ENCODE measurements at regions not wholly inside any gene's neighbourhood (a gene's known extent, or its start where the extent isn't known, plus 50 kb on each side); places are given as distances from the start of the nearest gene placed in this dataset.
"Not testable (repeated sequence)": the region's sequence is repeated elsewhere in the genome, so short reads cannot be mapped to it uniquely, and the experiment has no call there.

GRCh38 chr7:121730869-121731268 lies 142.1 kb upstream of the PTPRZ1 start:
- Histone ChIP-seq H3K27ac (ENCODE audit: low read depth, low read length) (no peak overlapping the region), H3K4me3 (ENCODE audit: low read length) (no peak overlapping the region), H3K27me3 (ENCODE audit: control insufficient read depth, insufficient read depth, low read length) (no peaks in the 10 kb centered on the region), H3K9ac (ENCODE audit: low read length) (no peak overlapping the region), H3K36me3 (ENCODE audit: control insufficient read depth, insufficient read depth, low read length) (no peaks in the 10 kb centered on the region), H3K4me1 (ENCODE audit: control insufficient read depth, insufficient read depth, low read length) (no peaks in the 10 kb centered on the region)

- Histone ChIP-seq H3K9ac (ENCODE audit: low read length) (no peak overlapping the region), H3K36me3 (ENCODE audit: control insufficient read depth, insufficient read depth, low read length) (no peaks in the 10 kb centered on the region)
Measured at GRCh38 chr7:121714559-121715303, 158.2 kb upstream of the PTPRZ1 start.

GRCh38 chr7:121712961-121713360 lies 160.0 kb upstream of the PTPRZ1 start:
- not testable (repeated sequence) for H3K27ac ChIP-seq (ENCODE audit: low read depth, low read length)

More at GRCh38 chr7:121714559-121715303, 158.2 kb upstream of the PTPRZ1 start:
- H3K27me3 ChIP-seq (ENCODE audit: control insufficient read depth, insufficient read depth, low read length) = no peaks in the 10 kb centered on the region
- no peak overlapping the region for H3K4me3 ChIP-seq (ENCODE audit: low read length)
- no peaks in the 10 kb centered on the region for H3K4me1 ChIP-seq (ENCODE audit: control insufficient read depth, insufficient read depth, low read length)
- H3K27ac ChIP-seq (ENCODE audit: low read depth, low read length) = no peak overlapping the region

GRCh38 chr7:121697731-121698316 lies 175.1 kb upstream of the PTPRZ1 start:
- H3K4me3 ChIP-seq (ENCODE audit: low read length) = no peak overlapping the region
- no peaks in the 10 kb centered on the region for H3K36me3 ChIP-seq (ENCODE audit: control insufficient read depth, insufficient read depth, low read length)
- H3K4me1 ChIP-seq (ENCODE audit: control insufficient read depth, insufficient read depth, low read length) = no peaks in the 10 kb centered on the region
- H3K27me3 ChIP-seq (ENCODE audit: control insufficient read depth, insufficient read depth, low read length) = no peaks in the 10 kb centered on the region
- H3K27ac ChIP-seq (ENCODE audit: low read depth, low read length) = no peak overlapping the region
- H3K9ac ChIP-seq (ENCODE audit: low read length) = no peak overlapping the region

More at GRCh38 chr7:121712961-121713360, 160.0 kb upstream of the PTPRZ1 start:
- not testable (repeated sequence) for H3K4me3 ChIP-seq (ENCODE audit: low read length); H3K36me3 ChIP-seq (ENCODE audit: control insufficient read depth, insufficient read depth, low read length); H3K9ac ChIP-seq (ENCODE audit: low read length); H3K27me3 ChIP-seq (ENCODE audit: control insufficient read depth, insufficient read depth, low read length); H3K4me1 ChIP-seq (ENCODE audit: control insufficient read depth, insufficient read depth, low read length)

- Histone ChIP-seq H3K27me3 (ENCODE audit: control insufficient read depth, insufficient read depth, low read length) (no peaks in the 10 kb centered on the region), H3K4me3 (ENCODE audit: low read length) (no peak overlapping the region), H3K27ac (ENCODE audit: low read depth, low read length) (no peak overlapping the region), H3K4me1 (ENCODE audit: control insufficient read depth, insufficient read depth, low read length) (no peaks in the 10 kb centered on the region), H3K9ac (ENCODE audit: low read length) (no peak overlapping the region), H3K36me3 (ENCODE audit: control insufficient read depth, insufficient read depth, low read length) (no peaks in the 10 kb centered on the region)
Measured at GRCh38 chr7:121696954-121697353, 176.0 kb upstream of the PTPRZ1 start.

GRCh38 chr7:121689749-121690148 lies 183.2 kb upstream of the PTPRZ1 start:
- Histone ChIP-seq H3K27me3 (ENCODE audit: control insufficient read depth, insufficient read depth, low read length) (no peaks in the 10 kb centered on the region), H3K27ac (ENCODE audit: low read depth, low read length) (no peak overlapping the region), H3K4me3 (ENCODE audit: low read length) (no peak overlapping the region), H3K36me3 (ENCODE audit: control insufficient read depth, insufficient read depth, low read length) (no peaks in the 10 kb centered on the region), H3K4me1 (ENCODE audit: control insufficient read depth, insufficient read depth, low read length) (no peaks in the 10 kb centered on the region), H3K9ac (ENCODE audit: low read length) (no peak overlapping the region)

GRCh38 chr7:121681700-121682099 lies 191.3 kb upstream of the PTPRZ1 start:
- Histone ChIP-seq H3K36me3 (ENCODE audit: control insufficient read depth, insufficient read depth, low read length) (no peaks in the 10 kb centered on the region), H3K27ac (ENCODE audit: low read depth, low read length) (no peak overlapping the region), H3K9ac (ENCODE audit: low read length) (no peak overlapping the region), H3K27me3 (ENCODE audit: control insufficient read depth, insufficient read depth, low read length) (no peaks in the 10 kb centered on the region), H3K4me1 (ENCODE audit: control insufficient read depth, insufficient read depth, low read length) (no peaks in the 10 kb centered on the region), H3K4me3 (ENCODE audit: low read length) (no peak overlapping the region)

- Histone ChIP-seq H3K27me3 (ENCODE audit: control insufficient read depth, insufficient read depth, low read length) (no peaks in the 10 kb centered on the region), H3K27ac (ENCODE audit: low read depth, low read length) (no peak overlapping the region), H3K4me1 (ENCODE audit: control insufficient read depth, insufficient read depth, low read length) (no peaks in the 10 kb centered on the region), H3K4me3 (ENCODE audit: low read length) (no peak overlapping the region), H3K9ac (ENCODE audit: low read length) (no peak overlapping the region), H3K36me3 (ENCODE audit: control insufficient read depth, insufficient read depth, low read length) (no peaks in the 10 kb centered on the region)
Measured at GRCh38 chr7:121676168-121676567, 196.8 kb upstream of the PTPRZ1 start.

GRCh38 chr7:121674455-121674854 lies 198.5 kb upstream of the PTPRZ1 start:
- H3K36me3 ChIP-seq (ENCODE audit: control insufficient read depth, insufficient read depth, low read length); H3K4me1 ChIP-seq (ENCODE audit: control insufficient read depth, insufficient read depth, low read length); H3K27ac ChIP-seq (ENCODE audit: low read depth, low read length); H3K27me3 ChIP-seq (ENCODE audit: control insufficient read depth, insufficient read depth, low read length); H3K4me3 ChIP-seq (ENCODE audit: low read length); H3K9ac ChIP-seq (ENCODE audit: low read length): not testable (repeated sequence)

- Histone ChIP-seq H3K4me3 (ENCODE audit: low read length) (no peak overlapping the region), H3K9ac (ENCODE audit: low read length) (no peak overlapping the region), H3K36me3 (ENCODE audit: control insufficient read depth, insufficient read depth, low read length) (no peaks in the 10 kb centered on the region), H3K4me1 (ENCODE audit: control insufficient read depth, insufficient read depth, low read length) (no peaks in the 10 kb centered on the region), H3K27ac (ENCODE audit: low read depth, low read length) (no peak overlapping the region), H3K27me3 (ENCODE audit: control insufficient read depth, insufficient read depth, low read length) (no peaks in the 10 kb centered on the region)
Measured at GRCh38 chr7:121669144-121669543, 203.8 kb upstream of the PTPRZ1 start.

GRCh38 chr7:121666306-121666705 lies 206.7 kb upstream of the PTPRZ1 start:
- no peak overlapping the region for H3K9ac ChIP-seq (ENCODE audit: low read length)
- no peaks in the 10 kb centered on the region for H3K4me1 ChIP-seq (ENCODE audit: control insufficient read depth, insufficient read depth, low read length)
- H3K27me3 ChIP-seq (ENCODE audit: control insufficient read depth, insufficient read depth, low read length) = no peaks in the 10 kb centered on the region
- no peak overlapping the region for H3K4me3 ChIP-seq (ENCODE audit: low read length)
- H3K27ac ChIP-seq (ENCODE audit: low read depth, low read length) = no peak overlapping the region
- H3K36me3 ChIP-seq (ENCODE audit: control insufficient read depth, insufficient read depth, low read length) = no peaks in the 10 kb centered on the region

- Histone ChIP-seq H3K27me3 (ENCODE audit: control insufficient read depth, insufficient read depth, low read length) (no peaks in the 10 kb centered on the region), H3K27ac (ENCODE audit: low read depth, low read length) (no peak overlapping the region), H3K9ac (ENCODE audit: low read length) (no peak overlapping the region), H3K36me3 (ENCODE audit: control insufficient read depth, insufficient read depth, low read length) (no peaks in the 10 kb centered on the region), H3K4me3 (ENCODE audit: low read length) (no peak overlapping the region), H3K4me1 (ENCODE audit: control insufficient read depth, insufficient read depth, low read length) (no peaks in the 10 kb centered on the region)
Measured at GRCh38 chr7:121643320-121643719, 229.6 kb upstream of the PTPRZ1 start.

- Histone ChIP-seq H3K36me3 (ENCODE audit: control insufficient read depth, insufficient read depth, low read length) (no peaks in the 10 kb centered on the region), H3K27me3 (ENCODE audit: control insufficient read depth, insufficient read depth, low read length) (no peaks in the 10 kb centered on the region), H3K27ac (ENCODE audit: low read depth, low read length) (no peak overlapping the region), H3K4me3 (ENCODE audit: low read length) (no peak overlapping the region), H3K4me1 (ENCODE audit: control insufficient read depth, insufficient read depth, low read length) (no peaks in the 10 kb centered on the region), H3K9ac (ENCODE audit: low read length) (no peak overlapping the region)
Measured at GRCh38 chr7:121639705-121640104, 233.3 kb upstream of the PTPRZ1 start.
